Suprapubic skin (tissue), 4 donors: ENCODE measurements at regions not wholly inside any gene's neighbourhood (a gene's known extent, or its start where the extent isn't known, plus 50 kb on each side); places are given as distances from the start of the nearest gene placed in this dataset.

ENCODE experiments used
- DNase-seq, 2 donors: peaks; one replicate each; pipeline ENCODE4 v3.0.0-alpha.2; 2019; ENCODE audit warnings: low spot score in 2 of 2
- H3K27ac ChIP-seq: fragments of 200-600 bp; sonication (generic); one replicate; pipeline ENCODE4 v1.5.1; 2019
- H3K27me3 ChIP-seq: fragments of 200-600 bp; sonication (generic); one replicate; pipeline ENCODE4 v1.5.1; 2019
- H3K36me3 ChIP-seq: fragments of 200-600 bp; sonication (generic); one replicate; pipeline ENCODE4 v1.5.1; 2019
- H3K4me1 ChIP-seq: fragments of 200-600 bp; sonication (generic); one replicate; pipeline ENCODE4 v1.5.1; 2019
- H3K4me3 ChIP-seq: fragments of 200-600 bp; sonication (generic); one replicate; pipeline ENCODE4 v1.5.1; 2019; ENCODE audit warnings: mild to moderate bottlenecking
- H3K9me3 ChIP-seq: fragments of 200-600 bp; sonication (generic); one replicate; pipeline ENCODE4 v1.5.1; 2019
- EP300 ChIP-seq: sonication (generic); formaldehyde crosslinking; IDR thresholded peaks from one replicate; pipeline ENCODE4 v1.6.1; 2017; ENCODE audit warnings: antibody characterized with exemption
- POLR2A ChIP-seq, 2 donors: fragments of 450-650 bp; IDR thresholded peaks; one replicate each; pipeline ENCODE4 v1.6.1; 2017; ENCODE audit warnings: antibody characterized with exemption in 2 of 2, mild to moderate bottlenecking in 2 of 2, moderate library complexity in 2 of 2
- POLR2AphosphoS5 ChIP-seq, 3 donors: sonication (generic); formaldehyde crosslinking; IDR thresholded peaks; one replicate each; pipeline ENCODE4 v1.6.1; 2017; ENCODE audit warnings: antibody characterized with exemption in 3 of 3
- WGBS: methylation state at CpG from one replicate; pipeline ENCODE4 v1.1.5; 2018; 5-methylcytosine and 5-hydroxymethylcytosine counted together
- TF ChIP-seq, protein P1 (sequence below), 2 donors: fragments of 200-600 bp in 1 of 2; fragments of 450-650 bp in 1 of 2; sonication (generic) in 1 of 2; IDR thresholded peaks; one replicate each; pipeline ENCODE4 v1.5.1; 2016 to 2019; ENCODE audit warnings: antibody characterized with exemption in 2 of 2, mild to moderate bottlenecking in 1 of 2, moderate library complexity in 1 of 2

DNA sequence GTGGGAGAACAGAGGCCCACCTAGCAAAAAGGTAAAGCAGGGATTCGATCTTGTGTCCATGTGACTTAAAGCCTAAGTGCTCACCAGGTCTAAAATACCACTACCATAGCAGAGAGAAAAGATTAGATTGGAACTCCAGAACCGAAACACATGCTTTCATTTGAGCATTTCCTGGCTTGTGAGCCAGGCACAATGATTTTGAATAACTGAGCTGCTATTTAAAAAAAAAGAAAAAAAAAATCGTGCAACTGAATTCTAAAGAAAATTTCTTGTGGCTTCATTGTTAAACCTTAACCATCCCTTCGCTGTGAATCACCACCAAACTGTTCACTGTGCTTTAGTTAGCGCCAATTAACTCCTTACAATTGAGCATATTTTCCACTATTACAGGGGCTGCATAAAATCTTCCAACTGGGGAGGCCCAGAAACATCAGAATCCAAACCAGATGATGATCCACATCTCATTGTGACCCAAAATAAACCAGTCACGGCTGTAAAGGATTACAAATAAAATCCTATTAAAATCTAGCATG is 366.4 kb upstream of the ERCC4 start:
- no peak for DNase-seq
- WGBS: 65% methylated on average over 6 of the region's 6 CpGs
- H3K27ac ChIP-seq: no peak overlapping the region
- H3K4me1 ChIP-seq: no peaks in the 10 kb centered on the region
- no peaks in the 10 kb centered on the region for H3K36me3 ChIP-seq
- no peak overlapping the region for H3K4me3 ChIP-seq
- no peak for TF ChIP-seq POLR2AphosphoS5 (IDR thresholded peaks at IDR 0.05)
- TF ChIP-seq, protein P1, sequence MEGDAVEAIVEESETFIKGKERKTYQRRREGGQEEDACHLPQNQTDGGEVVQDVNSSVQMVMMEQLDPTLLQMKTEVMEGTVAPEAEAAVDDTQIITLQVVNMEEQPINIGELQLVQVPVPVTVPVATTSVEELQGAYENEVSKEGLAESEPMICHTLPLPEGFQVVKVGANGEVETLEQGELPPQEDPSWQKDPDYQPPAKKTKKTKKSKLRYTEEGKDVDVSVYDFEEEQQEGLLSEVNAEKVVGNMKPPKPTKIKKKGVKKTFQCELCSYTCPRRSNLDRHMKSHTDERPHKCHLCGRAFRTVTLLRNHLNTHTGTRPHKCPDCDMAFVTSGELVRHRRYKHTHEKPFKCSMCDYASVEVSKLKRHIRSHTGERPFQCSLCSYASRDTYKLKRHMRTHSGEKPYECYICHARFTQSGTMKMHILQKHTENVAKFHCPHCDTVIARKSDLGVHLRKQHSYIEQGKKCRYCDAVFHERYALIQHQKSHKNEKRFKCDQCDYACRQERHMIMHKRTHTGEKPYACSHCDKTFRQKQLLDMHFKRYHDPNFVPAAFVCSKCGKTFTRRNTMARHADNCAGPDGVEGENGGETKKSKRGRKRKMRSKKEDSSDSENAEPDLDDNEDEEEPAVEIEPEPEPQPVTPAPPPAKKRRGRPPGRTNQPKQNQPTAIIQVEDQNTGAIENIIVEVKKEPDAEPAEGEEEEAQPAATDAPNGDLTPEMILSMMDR (IDR thresholded peaks at IDR 0.05): no peak
- TF ChIP-seq POLR2A (IDR thresholded peaks at IDR 0.05): no peak
- no peak for TF ChIP-seq EP300
- no peaks in the 10 kb centered on the region for H3K27me3 ChIP-seq
- H3K9me3 ChIP-seq: no peaks in the 10 kb centered on the region

DNA sequence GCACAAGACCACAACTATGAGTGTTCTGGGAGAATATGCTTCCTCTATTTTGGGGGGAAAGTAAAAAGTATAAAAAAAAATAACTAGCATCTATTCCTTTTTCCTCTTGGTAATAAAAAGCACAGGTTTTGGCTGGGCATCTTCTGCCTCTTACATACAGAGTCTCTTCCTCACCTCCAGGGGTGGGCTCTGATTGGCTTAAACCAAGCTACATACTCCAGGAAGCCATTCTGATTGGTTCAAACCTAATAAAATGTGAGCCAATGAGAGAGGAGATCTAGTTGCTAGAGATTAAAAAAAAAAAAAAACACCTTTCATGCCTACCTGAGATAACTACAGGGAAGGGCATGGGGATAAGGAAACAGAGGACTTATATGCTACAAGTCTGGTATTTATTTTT is 365.9 kb upstream of the ERCC4 start:
- no peaks in the 10 kb centered on the region for H3K36me3 ChIP-seq
- no peaks in the 10 kb centered on the region for H3K9me3 ChIP-seq
- H3K27me3 ChIP-seq: no peaks in the 10 kb centered on the region
- no peak overlapping the region for H3K4me3 ChIP-seq
- H3K4me1 ChIP-seq: no peaks in the 10 kb centered on the region
- DNase-seq: no peak
- H3K27ac ChIP-seq: no peak overlapping the region
- TF ChIP-seq EP300 (no peak), POLR2A (IDR thresholded peaks at IDR 0.05) (no peak), POLR2AphosphoS5 (IDR thresholded peaks at IDR 0.05) (no peak)
- TF ChIP-seq, protein P1 (IDR thresholded peaks at IDR 0.05): no peak

DNA sequence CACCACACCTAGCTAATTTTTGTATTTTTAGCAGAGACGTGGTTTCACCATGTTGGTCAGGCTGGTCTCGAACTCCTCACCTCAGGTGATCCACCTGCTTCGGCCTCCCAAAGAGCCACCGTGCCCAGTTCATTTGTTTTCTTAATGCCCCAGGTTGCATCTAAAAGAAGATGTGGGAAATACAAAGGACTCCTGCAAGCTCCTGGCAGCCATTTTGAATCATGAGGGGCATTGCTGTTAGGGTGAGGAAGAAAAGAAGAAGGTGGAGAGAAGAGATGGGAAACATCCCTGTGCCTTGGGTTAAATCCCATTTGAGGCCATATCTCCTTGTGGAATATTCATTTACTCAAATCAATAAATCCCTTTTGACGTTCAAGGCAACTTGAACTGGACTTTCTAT is 365.3 kb upstream of the ERCC4 start:
- no peak overlapping the region for H3K4me3 ChIP-seq
- TF ChIP-seq EP300 (no peak), POLR2AphosphoS5 (IDR thresholded peaks at IDR 0.05) (no peak), POLR2A (IDR thresholded peaks at IDR 0.05) (no peak)
- TF ChIP-seq, protein P1 (IDR thresholded peaks at IDR 0.05): no peak
- 88% methylated on average over 5 of the region's 5 CpGs for WGBS
- H3K27me3 ChIP-seq: no peaks in the 10 kb centered on the region
- H3K4me1 ChIP-seq: no peaks in the 10 kb centered on the region
- no peaks in the 10 kb centered on the region for H3K36me3 ChIP-seq
- H3K27ac ChIP-seq: no peak overlapping the region
- DNase-seq: no peak
- no peaks in the 10 kb centered on the region for H3K9me3 ChIP-seq

DNA sequence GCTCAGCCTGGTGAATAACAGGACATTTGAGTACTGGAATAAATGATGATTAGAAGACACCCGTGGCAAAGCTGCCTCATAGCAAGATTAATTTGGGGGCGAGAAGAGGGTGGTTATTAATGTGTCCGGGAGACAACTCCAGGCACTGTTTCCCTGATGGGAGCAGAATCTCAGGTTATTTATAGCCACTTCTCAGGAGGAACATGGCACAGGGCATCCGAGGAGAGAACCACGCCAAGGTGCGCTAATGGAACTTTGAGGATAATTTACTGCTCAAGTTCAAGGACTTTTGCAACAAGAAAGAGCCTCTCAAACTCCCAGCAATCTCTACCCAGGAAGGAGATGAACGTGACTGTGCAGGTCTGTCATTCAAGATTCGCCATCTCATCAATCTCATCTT is 362.5 kb upstream of the ERCC4 start:
- TF ChIP-seq POLR2A (IDR thresholded peaks at IDR 0.05): no peak
- no peak for TF ChIP-seq EP300
- no peak for TF ChIP-seq POLR2AphosphoS5 (IDR thresholded peaks at IDR 0.05)
- TF ChIP-seq, protein P1 (IDR thresholded peaks at IDR 0.05): no peak
- H3K36me3 ChIP-seq: no peaks in the 10 kb centered on the region
- H3K27me3 ChIP-seq: peaks cover 4% of the 10 kb centered on the region
- H3K4me1 ChIP-seq: no peaks in the 10 kb centered on the region
- DNase-seq: no peak
- 43% methylated on average over 8 of the region's 8 CpGs for WGBS
- H3K27ac ChIP-seq: no peak overlapping the region
- no peak overlapping the region for H3K4me3 ChIP-seq
- no peaks in the 10 kb centered on the region for H3K9me3 ChIP-seq

DNA sequence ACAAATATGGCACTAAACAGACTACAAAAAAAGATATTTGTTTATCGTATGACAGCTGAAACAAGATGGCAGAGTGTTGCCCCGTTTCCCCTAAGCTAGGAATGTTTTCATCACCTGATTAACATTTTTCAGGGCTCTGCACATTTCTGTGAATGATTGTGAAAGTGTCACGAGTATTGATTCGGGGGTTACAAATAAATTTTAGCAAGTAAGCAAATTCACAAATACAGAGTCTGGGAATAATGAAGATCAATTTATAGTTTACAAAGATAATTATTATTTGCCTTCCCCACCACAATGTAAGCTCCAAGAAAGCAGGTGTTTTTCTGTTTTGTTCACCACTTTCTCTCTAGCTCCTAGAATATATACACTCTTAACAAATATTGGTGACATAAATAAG is 361.2 kb upstream of the ERCC4 start:
- Histone ChIP-seq H3K27me3 (peaks cover 4% of the 10 kb centered on the region), H3K9me3 (no peaks in the 10 kb centered on the region), H3K36me3 (no peaks in the 10 kb centered on the region), H3K4me1 (no peaks in the 10 kb centered on the region), H3K27ac (no peak overlapping the region), H3K4me3 (no peak overlapping the region)
- no peak for DNase-seq
- TF ChIP-seq EP300: no peak
- TF ChIP-seq, protein P1 (IDR thresholded peaks at IDR 0.05): no peak
- no peak for TF ChIP-seq POLR2AphosphoS5 (IDR thresholded peaks at IDR 0.05)
- TF ChIP-seq POLR2A (IDR thresholded peaks at IDR 0.05): no peak
- 80% methylated on average over 4 of the region's 4 CpGs for WGBS
